GM12864 (cell line): ENCODE measurements at regions not wholly inside any gene's neighbourhood (a gene's known extent, or its start where the extent isn't known, plus 50 kb on each side); places are given as distances from the start of the nearest gene placed in this dataset.

ENCODE experiments used
- DNase-seq: peaks from one replicate; pipeline ENCODE4 v3.0.0-alpha.2; 2011; ENCODE audit warnings: low read depth
- H3K4me3 ChIP-seq: 2 replicates; pipeline ENCODE4 v1.5.1; 2011; ENCODE audit warnings: mild to moderate bottlenecking, low read depth, low read length, control low read depth
- TF ChIP-seq, protein P1 (sequence below): IDR thresholded peaks from 2 replicates; pipeline ENCODE4 v1.5.1; 2011; ENCODE audit warnings: low read depth, mild to moderate bottlenecking, moderate library complexity, low read length, control low read depth, inconsistent platforms; ENCODE audit errors: missing control alignments

DNA sequence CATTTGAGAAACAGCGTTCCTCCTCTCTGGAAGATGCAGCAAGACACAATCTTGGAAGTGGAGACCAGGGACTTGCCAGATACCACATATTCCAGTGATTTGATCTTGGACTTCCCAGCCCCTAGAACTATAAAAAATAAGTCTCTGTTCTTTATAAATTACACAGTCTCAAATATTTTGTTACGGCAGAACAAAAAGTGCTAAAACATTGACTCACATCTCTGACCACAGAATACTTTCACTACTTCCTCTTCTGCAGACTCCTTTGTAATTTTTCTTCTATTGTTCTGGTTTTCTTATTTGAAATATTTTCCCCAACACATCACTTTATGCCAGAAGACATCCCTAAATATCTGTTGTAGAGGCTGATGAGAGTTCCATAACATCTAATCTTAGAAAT lies 706.1 kb upstream of the CDH18 start:
- no peak for DNase-seq
- TF ChIP-seq, protein P1, sequence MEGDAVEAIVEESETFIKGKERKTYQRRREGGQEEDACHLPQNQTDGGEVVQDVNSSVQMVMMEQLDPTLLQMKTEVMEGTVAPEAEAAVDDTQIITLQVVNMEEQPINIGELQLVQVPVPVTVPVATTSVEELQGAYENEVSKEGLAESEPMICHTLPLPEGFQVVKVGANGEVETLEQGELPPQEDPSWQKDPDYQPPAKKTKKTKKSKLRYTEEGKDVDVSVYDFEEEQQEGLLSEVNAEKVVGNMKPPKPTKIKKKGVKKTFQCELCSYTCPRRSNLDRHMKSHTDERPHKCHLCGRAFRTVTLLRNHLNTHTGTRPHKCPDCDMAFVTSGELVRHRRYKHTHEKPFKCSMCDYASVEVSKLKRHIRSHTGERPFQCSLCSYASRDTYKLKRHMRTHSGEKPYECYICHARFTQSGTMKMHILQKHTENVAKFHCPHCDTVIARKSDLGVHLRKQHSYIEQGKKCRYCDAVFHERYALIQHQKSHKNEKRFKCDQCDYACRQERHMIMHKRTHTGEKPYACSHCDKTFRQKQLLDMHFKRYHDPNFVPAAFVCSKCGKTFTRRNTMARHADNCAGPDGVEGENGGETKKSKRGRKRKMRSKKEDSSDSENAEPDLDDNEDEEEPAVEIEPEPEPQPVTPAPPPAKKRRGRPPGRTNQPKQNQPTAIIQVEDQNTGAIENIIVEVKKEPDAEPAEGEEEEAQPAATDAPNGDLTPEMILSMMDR = no peak
- H3K4me3 ChIP-seq = no peak overlapping the region

DNA sequence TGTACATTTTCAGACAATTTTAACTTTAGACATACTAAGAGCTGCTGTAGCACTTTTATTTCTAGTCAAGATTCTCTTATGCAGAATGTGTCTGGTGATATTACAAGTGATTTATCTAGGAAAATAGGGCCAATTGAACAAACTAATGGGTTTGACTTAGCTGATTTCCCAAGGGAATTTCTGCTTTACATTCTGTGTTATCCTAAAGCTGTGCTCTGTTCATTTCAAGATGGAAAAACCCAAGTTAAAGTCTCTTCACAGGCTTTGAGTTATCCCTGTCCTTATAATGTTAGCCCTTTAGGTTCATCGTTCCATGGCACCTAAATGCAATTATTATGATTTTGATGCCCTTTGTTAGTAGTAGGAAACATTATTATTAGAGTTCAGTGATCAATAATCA lies 704.9 kb upstream of the CDH18 start:
- TF ChIP-seq, protein P1 = no peak
- DNase-seq = no peak
- H3K4me3 ChIP-seq = no peak overlapping the region

- TF ChIP-seq, protein P1 = no peak
- no peak for DNase-seq
Observed at GRCh38 chr5:20683241-20683940, 695.4 kb upstream of the CDH18 start.

DNA sequence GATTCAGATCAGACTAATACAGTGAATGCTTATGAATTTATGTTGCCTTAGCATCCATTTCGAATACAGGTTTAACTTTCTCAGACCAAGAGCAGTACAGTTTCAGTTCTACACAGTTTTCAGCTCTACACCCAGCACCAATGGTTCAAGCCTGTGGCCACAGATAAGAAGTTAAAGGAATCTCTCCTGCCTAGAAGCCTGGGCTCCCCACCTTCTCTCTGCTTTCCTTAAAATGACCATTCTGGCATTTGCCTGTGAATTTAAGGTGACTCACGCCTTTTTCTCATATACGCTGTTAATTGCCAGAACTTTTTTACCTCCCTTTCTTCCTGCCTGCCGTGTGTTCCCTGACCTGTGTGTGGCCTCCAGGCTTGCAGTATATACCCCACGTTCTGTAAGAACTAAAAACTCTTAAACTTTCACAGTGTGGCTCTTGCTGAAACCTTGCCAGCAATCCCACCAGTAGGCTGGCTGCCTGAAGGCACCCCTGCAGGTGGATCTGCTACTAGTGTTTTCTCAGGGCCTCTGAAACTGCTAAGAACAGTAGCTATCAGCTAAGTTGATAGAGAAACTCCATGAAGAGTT lies 692.8 kb upstream of the CDH18 start:
- TF ChIP-seq, protein P1 = no peak
- H3K4me3 ChIP-seq = no peak overlapping the region
- DNase-seq = no peak

More at GRCh38 chr5:20683241-20683940, 695.4 kb upstream of the CDH18 start:
- no peak overlapping the region for H3K4me3 ChIP-seq

DNA sequence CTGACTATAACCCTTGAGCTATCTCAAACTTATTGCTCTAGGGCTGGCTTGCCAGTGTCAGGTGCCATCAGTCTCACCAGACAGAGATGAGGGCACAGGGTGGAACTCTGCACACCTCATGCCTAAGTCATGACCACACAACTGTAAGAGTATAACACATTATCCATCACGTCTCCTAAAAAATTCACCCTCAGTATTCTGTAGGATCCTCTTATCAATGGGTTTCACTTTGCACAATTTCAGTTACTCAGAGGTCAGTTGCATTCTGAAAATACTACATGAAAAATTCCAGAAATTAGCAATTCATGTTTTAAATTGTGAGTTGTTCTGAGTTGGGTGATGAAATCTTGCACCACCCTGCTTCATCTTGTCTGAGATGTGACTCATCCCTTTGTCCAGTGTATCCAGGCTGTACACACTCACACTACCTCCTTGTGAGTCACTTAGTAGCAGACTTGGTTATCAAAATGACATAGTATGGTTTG lies 690.9 kb upstream of the CDH18 start:
- no peak overlapping the region for H3K4me3 ChIP-seq
- DNase-seq = no peak
- TF ChIP-seq, protein P1 = no peak

- H3K4me3 ChIP-seq = no peak overlapping the region
- DNase-seq = no peak
- TF ChIP-seq, protein P1 = no peak
Observed at GRCh38 chr5:20678386-20678785, 690.4 kb upstream of the CDH18 start.

- no peak overlapping the region for H3K4me3 ChIP-seq
- no peak for DNase-seq
- TF ChIP-seq, protein P1 = no peak
Observed at GRCh38 chr5:20660588-20660987, 672.6 kb upstream of the CDH18 start.
